Astrocyte (in vitro differentiated cells and primary cell): ENCODE measurements at regions not wholly inside any gene's neighbourhood (a gene's known extent, or its start where the extent isn't known, plus 50 kb on each side); places are given as distances from the start of the nearest gene placed in this dataset.

Experiments used
- CTCF ChIP-seq: IDR thresholded peaks from 2 replicates; pipeline ENCODE4 v1.5.1; 2011; ENCODE audit warnings: low read depth, mild to moderate bottlenecking, inconsistent platforms, low read length, moderate library complexity; ENCODE audit not compliant: insufficient read depth
- EZH2 ChIP-seq: IDR thresholded peaks from 2 replicates; pipeline ENCODE4 v1.6.1; 2012; ENCODE audit warnings: mild to moderate bottlenecking, low read length, inconsistent platforms; ENCODE audit not compliant: insufficient read depth

DNA sequence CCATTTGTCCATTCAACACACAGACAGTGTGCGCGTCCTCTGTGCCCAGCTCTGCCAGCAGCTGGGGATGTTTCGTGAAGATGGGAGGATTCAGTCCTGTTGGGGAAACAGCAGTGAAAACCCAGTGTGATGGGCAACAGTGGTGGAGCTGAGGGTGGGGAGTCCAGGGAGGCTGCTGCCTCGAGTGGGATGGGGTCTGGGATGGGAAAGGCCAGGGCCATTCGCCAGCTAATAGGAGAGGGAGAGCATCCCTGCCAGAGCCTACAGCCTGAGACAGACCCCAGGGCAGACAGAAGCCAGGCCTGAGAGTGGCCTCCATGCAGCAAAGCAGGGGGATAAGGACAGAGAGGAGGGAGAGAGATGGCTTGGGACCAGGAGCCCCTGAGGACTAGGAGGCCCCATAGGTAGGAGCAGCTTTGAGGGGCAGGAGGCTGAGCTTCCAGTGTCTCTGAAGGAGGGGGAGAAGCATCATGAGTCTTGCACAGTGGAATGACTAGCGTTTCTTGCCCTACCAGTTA, 252.6 kb downstream of the NPHP4 start:
- no peak for TF ChIP-seq CTCF
- TF ChIP-seq EZH2: no peak
